LNCaP clone FGC (cell line): ENCODE measurements at regions not wholly inside any gene's neighbourhood (a gene's known extent, or its start where the extent isn't known, plus 50 kb on each side); places are given as distances from the start of the nearest gene placed in this dataset.

Experiments
- DNase-seq: peaks from one replicate; pipeline ENCODE4 v3.0.0-alpha.2; 2011; ENCODE audit warnings: low read depth
- H3K4me3 ChIP-seq: 2 replicates; pipeline ENCODE4 v1.5.1; 2011; ENCODE audit warnings: mild to moderate bottlenecking, low read depth, low read length, control low read depth
- CTCF ChIP-seq: IDR thresholded peaks from 2 replicates; pipeline ENCODE4 v1.5.1; 2012; ENCODE audit warnings: mild to moderate bottlenecking; ENCODE audit not compliant: control insufficient read depth, insufficient read depth; ENCODE audit errors: extremely low read depth

DNA sequence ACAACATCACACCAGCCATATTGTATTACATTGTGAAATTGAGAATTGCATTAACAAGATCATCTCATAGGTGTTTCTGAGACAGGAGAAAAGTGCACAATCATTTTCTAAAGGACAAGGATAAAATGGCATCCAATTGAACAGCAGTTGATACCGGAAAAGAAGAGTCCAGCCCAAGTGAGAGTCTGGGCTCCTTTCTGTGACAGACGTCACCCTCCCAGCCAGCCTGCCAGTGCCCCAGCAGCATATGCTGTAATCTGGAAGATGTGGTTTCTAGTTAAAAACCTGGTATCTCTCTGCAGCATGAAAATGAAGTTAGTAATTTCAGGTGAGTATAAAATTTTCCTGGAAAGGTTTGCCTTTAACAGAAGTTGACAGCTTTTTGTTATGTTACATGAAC is 1531.7 kb upstream of the PIK3C3 start:
- DNase-seq = no peak
- no peak overlapping the region for H3K4me3 ChIP-seq
- no peak for TF ChIP-seq CTCF

DNA sequence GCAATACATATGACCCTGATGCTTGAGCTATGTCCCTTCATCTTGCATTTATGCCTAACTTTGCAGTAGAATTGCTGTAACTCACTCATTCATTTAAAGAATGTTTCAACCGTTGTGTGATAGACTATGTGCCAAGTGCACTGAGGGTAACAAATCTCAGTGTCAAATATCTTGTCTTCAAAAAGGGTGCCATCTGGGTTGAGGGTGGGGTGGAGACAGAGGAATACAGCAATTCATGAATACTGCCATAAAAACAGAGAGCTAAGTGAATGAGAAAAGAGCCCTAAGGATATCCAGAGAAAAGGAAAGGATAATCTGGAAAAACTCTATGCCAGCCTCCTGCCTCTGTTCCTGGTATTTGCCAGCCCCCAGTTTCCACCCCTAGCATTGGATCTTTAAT is 1534.4 kb upstream of the PIK3C3 start:
- no peak for DNase-seq
- no peak overlapping the region for H3K4me3 ChIP-seq
- no peak for TF ChIP-seq CTCF

GRCh38 chr18:40417501-40417900 is 1537.5 kb upstream of the PIK3C3 start:
- TF ChIP-seq CTCF = no peak
- no peak for DNase-seq
- H3K4me3 ChIP-seq = no peak overlapping the region

- H3K4me3 ChIP-seq = no peak overlapping the region
- DNase-seq = no peak
- TF ChIP-seq CTCF = no peak
Measured at GRCh38 chr18:40415821-40416220, 1539.2 kb upstream of the PIK3C3 start.

DNA sequence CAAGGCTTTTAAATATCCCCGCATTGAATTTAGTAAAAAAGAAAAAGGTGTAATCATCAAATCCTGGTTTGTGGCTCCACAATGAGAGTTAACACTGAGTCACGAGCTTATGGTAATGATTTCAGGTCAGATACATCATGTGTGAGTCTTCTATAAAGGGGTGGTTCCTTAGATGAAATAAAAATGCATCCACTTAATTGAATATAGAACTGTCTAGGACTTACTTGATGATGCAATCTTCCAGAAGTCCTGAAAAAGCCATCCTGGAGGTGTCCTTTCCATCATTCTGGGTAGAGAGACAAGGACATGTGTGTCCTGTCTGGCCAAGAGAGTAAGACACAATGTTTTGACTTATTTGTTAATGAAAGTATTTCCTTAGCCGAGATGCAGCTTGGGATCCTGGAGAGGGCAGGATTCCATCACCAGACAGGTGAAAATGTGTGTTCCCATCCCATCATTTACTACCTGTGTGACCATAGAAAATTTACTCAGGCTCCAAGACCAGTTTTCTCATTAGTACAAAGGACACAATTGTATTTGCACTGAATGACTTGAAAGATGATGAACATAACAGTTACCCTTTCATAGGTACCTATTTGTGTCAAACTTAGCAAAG is 1539.8 kb upstream of the PIK3C3 start:
- no peak for DNase-seq
- TF ChIP-seq CTCF = no peak
- no peak overlapping the region for H3K4me3 ChIP-seq

DNA sequence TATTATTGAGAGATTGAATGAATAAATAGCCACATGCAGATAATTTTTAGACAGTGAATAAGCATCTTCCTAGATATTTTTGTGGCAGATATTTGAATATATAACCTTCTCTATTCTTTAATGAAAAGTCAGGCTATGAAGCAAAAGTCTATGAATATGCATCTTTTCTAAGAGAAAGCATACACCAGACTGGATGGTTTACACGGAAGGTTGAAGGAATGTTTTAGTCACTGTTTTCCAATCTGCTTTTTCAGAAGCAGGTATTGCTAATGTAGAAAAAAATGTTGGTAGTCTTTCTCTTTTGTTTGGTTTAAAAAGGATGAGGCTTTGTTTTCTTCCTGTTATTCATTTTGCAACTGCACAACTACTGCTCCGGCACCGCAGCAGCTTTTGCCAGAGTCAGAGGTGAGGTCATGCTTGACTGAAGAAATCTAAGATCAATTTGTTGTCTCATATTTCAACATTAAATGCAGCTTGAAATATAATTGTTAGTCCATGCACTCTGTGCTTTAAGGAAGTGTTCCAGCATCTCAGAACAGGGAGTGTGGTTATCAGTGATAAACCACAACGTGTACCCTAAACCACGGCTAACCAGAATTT is 1540.8 kb upstream of the PIK3C3 start:
- no peak overlapping the region for H3K4me3 ChIP-seq
- no peak for TF ChIP-seq CTCF
- no peak for DNase-seq

DNA sequence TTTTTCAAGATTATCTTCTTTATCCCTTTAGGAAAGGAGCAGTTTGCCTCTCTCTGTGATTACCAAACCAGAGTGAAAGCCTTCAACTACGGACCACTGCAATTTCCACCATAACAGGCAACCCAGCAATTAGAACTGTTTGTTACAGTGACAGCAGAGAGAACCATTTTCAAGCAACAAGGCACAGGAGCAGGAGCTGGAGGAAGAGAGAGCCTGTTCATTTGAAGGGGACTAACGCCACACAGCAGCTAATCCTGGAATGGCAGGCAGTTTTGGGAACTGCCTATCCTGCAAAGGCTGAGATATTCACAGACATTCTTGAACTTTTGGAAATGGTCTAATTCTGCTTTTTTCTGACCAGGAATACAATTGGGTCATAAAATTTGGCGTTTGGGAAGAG is 1541.9 kb upstream of the PIK3C3 start:
- DNase-seq = peak; percentile 13
- TF ChIP-seq CTCF = peak; percentile 85
- no peak overlapping the region for H3K4me3 ChIP-seq
